ENCODE measurements at regions not wholly inside any gene's neighbourhood (a gene's known extent, or its start where the extent isn't known, plus 50 kb on each side); places are given as distances from the start of the nearest gene placed in this dataset.
"Not testable (repeated sequence)": the region's sequence is repeated elsewhere in the genome, so short reads cannot be mapped to it uniquely, and the experiment has no call there.

- no peak overlapping the region for H3K4me3 ChIP-seq (ENCODE audit: low read depth in 1 of 2, low read length in 2 of 2)
- peaks cover 0 to 3% of the 10 kb centered on the region in 2 donors for H3K9me3 ChIP-seq (ENCODE audit: control insufficient read depth in 2 of 2, insufficient read depth in 1 of 2, low read depth in 1 of 2, low read length in 1 of 2)
- no peaks in the 10 kb centered on the region for H3K27me3 ChIP-seq (ENCODE audit: control insufficient read depth in 1 of 2, insufficient read depth in 2 of 2, low read length in 2 of 2)
- no peaks in the 10 kb centered on the region for H3K4me1 ChIP-seq (ENCODE audit: control insufficient read depth in 2 of 2, insufficient read depth in 2 of 2, low read length in 1 of 2)
- H3K36me3 ChIP-seq (ENCODE audit: control insufficient read depth in 2 of 2, insufficient read depth in 2 of 2, low read length in 1 of 2) = no peaks in the 10 kb centered on the region
- no peak overlapping the region for H3K27ac ChIP-seq (ENCODE audit: low read depth in 2 of 2, low read length in 1 of 2)
- 30 to 41% methylated on average over 1 of the region's 1 CpG for WGBS, 2 donors
Measured at GRCh38 chr4:75422998-75423397, 91.2 kb downstream of the RCHY1 start.

- 67 to 80% methylated on average over 2 of the region's 2 CpGs for WGBS, 2 donors
- Histone ChIP-seq H3K9me3 (ENCODE audit: control insufficient read depth in 2 of 2, insufficient read depth in 1 of 2, low read depth in 1 of 2, low read length in 1 of 2) (no peaks in the 10 kb centered on the region), H3K36me3 (ENCODE audit: control insufficient read depth in 2 of 2, insufficient read depth in 2 of 2, low read length in 1 of 2) (no peaks in the 10 kb centered on the region), H3K27ac (ENCODE audit: low read depth in 2 of 2, low read length in 1 of 2) (no peak overlapping the region), H3K4me3 (ENCODE audit: low read depth in 1 of 2, low read length in 2 of 2) (no peak overlapping the region), H3K4me1 (ENCODE audit: control insufficient read depth in 2 of 2, insufficient read depth in 2 of 2, low read length in 1 of 2) (no peaks in the 10 kb centered on the region), H3K27me3 (ENCODE audit: control insufficient read depth in 1 of 2, insufficient read depth in 2 of 2, low read length in 2 of 2) (no peaks in the 10 kb centered on the region)
Measured at GRCh38 chr4:75412746-75413145, 101.5 kb downstream of the RCHY1 start.

GRCh38 chr4:75398501-75398900, 115.7 kb downstream of the RCHY1 start:
- WGBS, 2 donors = 85 to 86% methylated on average over 4 of the region's 4 CpGs
- Histone ChIP-seq H3K27ac (ENCODE audit: low read depth in 2 of 2, low read length in 1 of 2) (no peak overlapping the region), H3K27me3 (ENCODE audit: control insufficient read depth in 1 of 2, insufficient read depth in 2 of 2, low read length in 2 of 2) (no peaks in the 10 kb centered on the region), H3K4me1 (ENCODE audit: control insufficient read depth in 2 of 2, insufficient read depth in 2 of 2, low read length in 1 of 2) (no peaks in the 10 kb centered on the region), H3K4me3 (ENCODE audit: low read depth in 1 of 2, low read length in 2 of 2) (no peak overlapping the region), H3K9me3 (ENCODE audit: control insufficient read depth in 2 of 2, insufficient read depth in 1 of 2, low read depth in 1 of 2, low read length in 1 of 2) (no peaks in the 10 kb centered on the region), H3K36me3 (ENCODE audit: control insufficient read depth in 2 of 2, insufficient read depth in 2 of 2, low read length in 1 of 2) (no peaks in the 10 kb centered on the region)

- H3K4me1 ChIP-seq (ENCODE audit: control insufficient read depth in 2 of 2, insufficient read depth in 2 of 2, low read length in 1 of 2) = no peaks in the 10 kb centered on the region
- H3K27me3 ChIP-seq (ENCODE audit: control insufficient read depth in 1 of 2, insufficient read depth in 2 of 2, low read length in 2 of 2) = no peaks in the 10 kb centered on the region
- WGBS, 2 donors = 41 to 48% methylated on average over 1 of the region's 1 CpG
- H3K27ac ChIP-seq (ENCODE audit: low read depth in 2 of 2, low read length in 1 of 2) = no peak overlapping the region
- peaks cover 0 to 2% of the 10 kb centered on the region in 2 donors for H3K9me3 ChIP-seq (ENCODE audit: control insufficient read depth in 2 of 2, insufficient read depth in 1 of 2, low read depth in 1 of 2, low read length in 1 of 2)
- no peaks in the 10 kb centered on the region for H3K36me3 ChIP-seq (ENCODE audit: control insufficient read depth in 2 of 2, insufficient read depth in 2 of 2, low read length in 1 of 2)
- no peak overlapping the region for H3K4me3 ChIP-seq (ENCODE audit: low read depth in 1 of 2, low read length in 2 of 2)
Measured at GRCh38 chr4:75391489-75392166, 122.6 kb downstream of the RCHY1 start.

- not testable (repeated sequence) for H3K9me3 ChIP-seq (ENCODE audit: control insufficient read depth in 2 of 2, insufficient read depth in 1 of 2, low read depth in 1 of 2, low read length in 1 of 2); H3K4me1 ChIP-seq (ENCODE audit: control insufficient read depth in 2 of 2, insufficient read depth in 2 of 2, low read length in 1 of 2); H3K4me3 ChIP-seq (ENCODE audit: low read depth in 1 of 2, low read length in 2 of 2); H3K27me3 ChIP-seq (ENCODE audit: control insufficient read depth in 1 of 2, insufficient read depth in 2 of 2, low read length in 2 of 2); H3K36me3 ChIP-seq (ENCODE audit: control insufficient read depth in 2 of 2, insufficient read depth in 2 of 2, low read length in 1 of 2); H3K27ac ChIP-seq (ENCODE audit: low read depth in 2 of 2, low read length in 1 of 2)
- WGBS, 2 donors = 86 to 91% methylated on average over 12 of the region's 12 CpGs
Measured at GRCh38 chr4:75386426-75386825, 127.8 kb downstream of the RCHY1 start.

- H3K27ac ChIP-seq (ENCODE audit: low read depth in 2 of 2, low read length in 1 of 2) = no peak overlapping the region
- WGBS, 2 donors = 43 to 62% methylated on average over 1 of the region's 1 CpG
- no peaks in the 10 kb centered on the region for H3K4me1 ChIP-seq (ENCODE audit: control insufficient read depth in 2 of 2, insufficient read depth in 2 of 2, low read length in 1 of 2)
- no peak overlapping the region for H3K4me3 ChIP-seq (ENCODE audit: low read depth in 1 of 2, low read length in 2 of 2)
- H3K9me3 ChIP-seq (ENCODE audit: control insufficient read depth in 2 of 2, insufficient read depth in 1 of 2, low read depth in 1 of 2, low read length in 1 of 2) = no peaks in the 10 kb centered on the region
- H3K27me3 ChIP-seq (ENCODE audit: control insufficient read depth in 1 of 2, insufficient read depth in 2 of 2, low read length in 2 of 2) = no peaks in the 10 kb centered on the region
- H3K36me3 ChIP-seq (ENCODE audit: control insufficient read depth in 2 of 2, insufficient read depth in 2 of 2, low read length in 1 of 2) = no peaks in the 10 kb centered on the region
Measured at GRCh38 chr4:75385106-75385505, 129.1 kb downstream of the RCHY1 start.

- no peaks in the 10 kb centered on the region for H3K4me1 ChIP-seq (ENCODE audit: control insufficient read depth in 2 of 2, insufficient read depth in 2 of 2, low read length in 1 of 2)
- H3K4me3 ChIP-seq (ENCODE audit: low read depth in 1 of 2, low read length in 2 of 2) = no peak overlapping the region
- H3K36me3 ChIP-seq (ENCODE audit: control insufficient read depth in 2 of 2, insufficient read depth in 2 of 2, low read length in 1 of 2) = no peaks in the 10 kb centered on the region
- H3K27me3 ChIP-seq (ENCODE audit: control insufficient read depth in 1 of 2, insufficient read depth in 2 of 2, low read length in 2 of 2) = no peaks in the 10 kb centered on the region
- no peak overlapping the region for H3K27ac ChIP-seq (ENCODE audit: low read depth in 2 of 2, low read length in 1 of 2)
- peaks cover 0 to 6% of the 10 kb centered on the region in 2 donors for H3K9me3 ChIP-seq (ENCODE audit: control insufficient read depth in 2 of 2, insufficient read depth in 1 of 2, low read depth in 1 of 2, low read length in 1 of 2)
Measured at GRCh38 chr4:75376543-75376942, 137.7 kb downstream of the RCHY1 start.

GRCh38 chr4:75371915-75372314, 142.3 kb downstream of the RCHY1 start:
- H3K27ac ChIP-seq (ENCODE audit: low read depth in 2 of 2, low read length in 1 of 2) = no peak overlapping the region
- no peak overlapping the region for H3K4me3 ChIP-seq (ENCODE audit: low read depth in 1 of 2, low read length in 2 of 2)
- WGBS, 2 donors = 48 to 53% methylated on average over 2 of the region's 2 CpGs
- H3K4me1 ChIP-seq (ENCODE audit: control insufficient read depth in 2 of 2, insufficient read depth in 2 of 2, low read length in 1 of 2) = no peaks in the 10 kb centered on the region
- H3K27me3 ChIP-seq (ENCODE audit: control insufficient read depth in 1 of 2, insufficient read depth in 2 of 2, low read length in 2 of 2) = no peaks in the 10 kb centered on the region
- no peaks in the 10 kb centered on the region for H3K9me3 ChIP-seq (ENCODE audit: control insufficient read depth in 2 of 2, insufficient read depth in 1 of 2, low read depth in 1 of 2, low read length in 1 of 2)
- no peaks in the 10 kb centered on the region for H3K36me3 ChIP-seq (ENCODE audit: control insufficient read depth in 2 of 2, insufficient read depth in 2 of 2, low read length in 1 of 2)

- whole genome bisulfite sequencing, 2 donors = 80 to 81% methylated on average over 3 of the region's 3 CpGs
- Histone ChIP-seq H3K4me3 (ENCODE audit: low read depth in 1 of 2, low read length in 2 of 2) (no peak overlapping the region), H3K9me3 (ENCODE audit: control insufficient read depth in 2 of 2, insufficient read depth in 1 of 2, low read depth in 1 of 2, low read length in 1 of 2) (no peaks in the 10 kb centered on the region), H3K27ac (ENCODE audit: low read depth in 2 of 2, low read length in 1 of 2) (no peak overlapping the region), H3K27me3 (ENCODE audit: control insufficient read depth in 1 of 2, insufficient read depth in 2 of 2, low read length in 2 of 2) (no peaks in the 10 kb centered on the region), H3K4me1 (ENCODE audit: control insufficient read depth in 2 of 2, insufficient read depth in 2 of 2, low read length in 1 of 2) (no peaks in the 10 kb centered on the region), H3K36me3 (ENCODE audit: control insufficient read depth in 2 of 2, insufficient read depth in 2 of 2, low read length in 1 of 2) (no peaks in the 10 kb centered on the region)
Measured at GRCh38 chr4:75370576-75370975, 143.6 kb downstream of the RCHY1 start.

GRCh38 chr4:75345423-75345822, 168.8 kb downstream of the RCHY1 start:
- no peak overlapping the region for H3K27ac ChIP-seq (ENCODE audit: low read depth in 2 of 2, low read length in 1 of 2)
- H3K36me3 ChIP-seq (ENCODE audit: control insufficient read depth in 2 of 2, insufficient read depth in 2 of 2, low read length in 1 of 2) = no peaks in the 10 kb centered on the region
- no peaks in the 10 kb centered on the region for H3K27me3 ChIP-seq (ENCODE audit: control insufficient read depth in 1 of 2, insufficient read depth in 2 of 2, low read length in 2 of 2)
- 78 to 79% methylated on average over 2 of the region's 2 CpGs for WGBS, 2 donors
- H3K4me3 ChIP-seq (ENCODE audit: low read depth in 1 of 2, low read length in 2 of 2) = no peak overlapping the region
- no peaks in the 10 kb centered on the region for H3K4me1 ChIP-seq (ENCODE audit: control insufficient read depth in 2 of 2, insufficient read depth in 2 of 2, low read length in 1 of 2)
- H3K9me3 ChIP-seq (ENCODE audit: control insufficient read depth in 2 of 2, insufficient read depth in 1 of 2, low read depth in 1 of 2, low read length in 1 of 2) = no peaks in the 10 kb centered on the region
